ENCODE measurements at regions not wholly inside any gene's neighbourhood (a gene's known extent, or its start where the extent isn't known, plus 50 kb on each side); places are given as distances from the start of the nearest gene placed in this dataset.

DNA sequence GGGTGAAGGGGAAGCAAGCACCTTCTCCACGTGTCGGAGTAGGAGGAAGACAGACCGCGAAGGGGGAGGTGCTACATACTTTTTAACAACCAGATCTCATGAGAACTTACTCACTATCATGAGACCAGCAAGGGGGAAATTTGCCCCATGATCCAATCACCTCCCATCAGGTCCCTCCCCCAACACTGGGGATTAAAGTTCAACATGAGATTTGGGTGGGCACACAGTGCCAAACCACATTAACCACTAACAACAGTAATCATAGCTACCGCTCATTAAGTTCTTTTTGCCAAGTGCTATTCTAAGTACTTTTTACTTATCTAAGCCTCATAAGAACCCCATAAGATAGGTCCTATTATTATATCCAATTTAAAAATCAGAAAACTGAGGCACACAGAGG lies 450.5 kb upstream of the DDI1 start:
- TF ChIP-seq, protein P1, sequence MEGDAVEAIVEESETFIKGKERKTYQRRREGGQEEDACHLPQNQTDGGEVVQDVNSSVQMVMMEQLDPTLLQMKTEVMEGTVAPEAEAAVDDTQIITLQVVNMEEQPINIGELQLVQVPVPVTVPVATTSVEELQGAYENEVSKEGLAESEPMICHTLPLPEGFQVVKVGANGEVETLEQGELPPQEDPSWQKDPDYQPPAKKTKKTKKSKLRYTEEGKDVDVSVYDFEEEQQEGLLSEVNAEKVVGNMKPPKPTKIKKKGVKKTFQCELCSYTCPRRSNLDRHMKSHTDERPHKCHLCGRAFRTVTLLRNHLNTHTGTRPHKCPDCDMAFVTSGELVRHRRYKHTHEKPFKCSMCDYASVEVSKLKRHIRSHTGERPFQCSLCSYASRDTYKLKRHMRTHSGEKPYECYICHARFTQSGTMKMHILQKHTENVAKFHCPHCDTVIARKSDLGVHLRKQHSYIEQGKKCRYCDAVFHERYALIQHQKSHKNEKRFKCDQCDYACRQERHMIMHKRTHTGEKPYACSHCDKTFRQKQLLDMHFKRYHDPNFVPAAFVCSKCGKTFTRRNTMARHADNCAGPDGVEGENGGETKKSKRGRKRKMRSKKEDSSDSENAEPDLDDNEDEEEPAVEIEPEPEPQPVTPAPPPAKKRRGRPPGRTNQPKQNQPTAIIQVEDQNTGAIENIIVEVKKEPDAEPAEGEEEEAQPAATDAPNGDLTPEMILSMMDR (conservative IDR thresholded peaks at IDR 0.05): no peak
- no peak for TF ChIP-seq EZH2 (IDR thresholded peaks at IDR 0.05; ENCODE audit: low read depth)

Data from PC-9 (cell line).